GM23338 (cell line): ENCODE measurements at regions not wholly inside any gene's neighbourhood (a gene's known extent, or its start where the extent isn't known, plus 50 kb on each side); places are given as distances from the start of the nearest gene placed in this dataset.

Source experiments
- ATAC-seq: fragments of 200-7000 bp; cut with Tn5 transposase; 3 replicates; pipeline ENCODE4 v1.9.1; 2020
- DNase-seq: peaks from one replicate; pipeline ENCODE4 v3.0.0-alpha.2; 2015; ENCODE audit warnings: low spot score
- H2AFZ ChIP-seq: fragments of 200-600 bp; sonication (generic); 2 replicates; pipeline ENCODE4 v1.8.0; 2016; ENCODE audit warnings: antibody characterized with exemption, mild to moderate bottlenecking, moderate library complexity
- H3F3A ChIP-seq: fragments of 200-600 bp; sonication (generic); replicated peaks from 2 replicates; pipeline ENCODE4 v1.8.0; 2017; ENCODE audit warnings: antibody characterized with exemption, mixed run types, low read depth
- H3K27ac ChIP-seq: fragments of 200-600 bp; sonication (generic); 2 replicates; pipeline ENCODE4 v1.6.1; 2016; ENCODE audit warnings: low read depth
- H3K27me3 ChIP-seq: fragments of 200-600 bp; sonication (generic); 2 replicates; pipeline ENCODE4 v1.8.0; 2016; ENCODE audit warnings: mild to moderate bottlenecking, mixed run types, moderate library complexity; ENCODE audit not compliant: insufficient read depth
- H3K36me3 ChIP-seq: fragments of 200-600 bp; sonication (generic); 2 replicates; pipeline ENCODE4 v1.8.0; 2016; ENCODE audit warnings: mild to moderate bottlenecking; ENCODE audit not compliant: insufficient read depth
- H3K4me1 ChIP-seq: fragments of 200-600 bp; sonication (generic); 2 replicates; pipeline ENCODE4 v1.8.0; 2016; ENCODE audit warnings: mild to moderate bottlenecking, moderate library complexity; ENCODE audit not compliant: insufficient read depth
- H3K4me2 ChIP-seq: fragments of 200-600 bp; sonication (generic); 2 replicates; pipeline ENCODE4 v1.7.1; 2017; ENCODE audit warnings: mixed run types
- H3K4me3 ChIP-seq: fragments of 200-600 bp; sonication (generic); 2 replicates; pipeline ENCODE4 v1.6.1; 2016; ENCODE audit warnings: mixed run types
- H3K79me2 ChIP-seq: fragments of 200-600 bp; sonication (generic); replicated peaks from 2 replicates; pipeline ENCODE4 v1.8.0; 2017; ENCODE audit warnings: mild to moderate bottlenecking; ENCODE audit not compliant: insufficient read depth
- H3K9me2 ChIP-seq: fragments of 200-600 bp; sonication (generic); 2 replicates; pipeline ENCODE4 v1.8.0; 2017; ENCODE audit not compliant: insufficient read depth
- H4K20me1 ChIP-seq: fragments of 200-600 bp; sonication (generic); replicated peaks from 2 replicates; pipeline ENCODE4 v1.8.0; 2017; ENCODE audit warnings: mild to moderate bottlenecking; ENCODE audit not compliant: insufficient read depth
- H3K27ac Mint-ChIP-seq: 2 replicates; pipeline ENCODE4 v1.8.0; 2020; ENCODE audit warnings: inconsistent platforms, mild to moderate bottlenecking, moderate library complexity, mixed read lengths
- H3K27me3 Mint-ChIP-seq: 3 replicates; pipeline ENCODE4 v1.8.0; 2022; ENCODE audit warnings: low read depth, mild to moderate bottlenecking, moderate library complexity, mixed read lengths, inconsistent platforms; ENCODE audit not compliant: insufficient read depth, poor library complexity
- H3K36me3 Mint-ChIP-seq: 3 replicates; pipeline ENCODE4 v1.8.0; 2021; ENCODE audit warnings: low read depth, mild to moderate bottlenecking, inconsistent platforms, moderate library complexity, mixed read lengths
- H3K4me1 Mint-ChIP-seq: 3 replicates; pipeline ENCODE4 v1.8.0; 2020; ENCODE audit warnings: mild to moderate bottlenecking, inconsistent platforms, mixed read lengths
- H3K4me3 Mint-ChIP-seq: 3 replicates; pipeline ENCODE4 v1.8.0; 2021; ENCODE audit warnings: moderate library complexity, mild to moderate bottlenecking, inconsistent platforms, mixed read lengths
- H3K9me3 Mint-ChIP-seq: 3 replicates; pipeline ENCODE4 v1.8.0; 2020; ENCODE audit warnings: moderate library complexity, mild to moderate bottlenecking, inconsistent platforms, mixed read lengths
- CREB1 ChIP-seq: fragments of 250-450 bp; sonication (Bioruptor Pico); IDR thresholded peaks from 2 replicates; pipeline ENCODE4 v1.5.0; 2020; ENCODE audit warnings: low read depth, mild to moderate bottlenecking, moderate library complexity
- ETS1 ChIP-seq: IDR thresholded peaks from 2 replicates; pipeline ENCODE4 v1.6.1; 2016; ENCODE audit warnings: antibody characterized with exemption
- EZH2 ChIP-seq: fragments of 200-600 bp; sonication (generic); IDR thresholded peaks from one replicate; pipeline ENCODE4 v1.8.0; 2017; ENCODE audit warnings: antibody characterized with exemption, mild to moderate bottlenecking, low read depth; ENCODE audit not compliant: unreplicated experiment
- EZH2phosphoT487 ChIP-seq: fragments of 200-600 bp; sonication (generic); IDR thresholded peaks from one replicate; pipeline ENCODE4 v1.8.1; 2018; ENCODE audit warnings: antibody characterized with exemption; ENCODE audit not compliant: unreplicated experiment
- JUNB ChIP-seq: IDR thresholded peaks from one replicate; pipeline ENCODE4 v1.6.1; 2016; ENCODE audit warnings: antibody characterized with exemption; ENCODE audit not compliant: unreplicated experiment
- NANOG ChIP-seq: IDR thresholded peaks from 2 replicates; pipeline ENCODE4 v1.6.1; 2016; ENCODE audit warnings: antibody characterized with exemption, borderline replicate concordance
- POLR2AphosphoS5 ChIP-seq: IDR thresholded peaks from 2 replicates; pipeline ENCODE4 v1.6.1; 2016; ENCODE audit warnings: antibody characterized with exemption, low read depth
- STAT1 ChIP-seq: IDR thresholded peaks from one replicate; pipeline ENCODE4 v1.6.1; 2016; ENCODE audit warnings: antibody characterized with exemption; ENCODE audit not compliant: unreplicated experiment
- ZNF114 ChIP-seq: fragments of 250-450 bp; sonication (Bioruptor Pico); IDR thresholded peaks from 2 replicates; pipeline ENCODE4 v1.5.0; 2020; ENCODE audit warnings: mild to moderate bottlenecking, moderate library complexity
- ZNF331 ChIP-seq: fragments of 250-450 bp; sonication (Bioruptor Pico); IDR thresholded peaks from 2 replicates; pipeline ENCODE4 v1.5.0; 2020; ENCODE audit warnings: low read depth, mild to moderate bottlenecking, moderate library complexity
- TF ChIP-seq, protein P1 (sequence below): IDR thresholded peaks from one replicate; pipeline ENCODE4 v1.6.1; 2018; ENCODE audit warnings: antibody characterized with exemption; ENCODE audit not compliant: unreplicated experiment
- TF ChIP-seq, protein P2 (sequence below), 2 experiments: fragments of 200-600 bp in 1 of 2; sonication (generic) in 1 of 2; conservative IDR thresholded peaks; 2 replicates each; pipeline versions ENCODE4 v1.5.1 to v1.6.1; 2016 to 2017; ENCODE audit warnings: antibody characterized with exemption in 2 of 2, low read depth in 2 of 2, mild to moderate bottlenecking in 2 of 2, moderate library complexity in 1 of 2

- TF ChIP-seq ETS1 (no peak), EZH2 (no peak), STAT1 (no peak), EZH2phosphoT487 (no peak), POLR2AphosphoS5 (no peak), ZNF114 (no peak), ZNF331 (CRISPR knock-in tag) (no peak)
Measured at GRCh38 chr2:8413589-8414135, 268.2 kb upstream of the ID2 start (continued).

GRCh38 chr2:8414946-8415879 lies 266.6 kb upstream of the ID2 start:
- no peak overlapping the region for H3K4me2 ChIP-seq
- Mint-ChIP-seq H3K27ac (no peak overlapping the region), H3K36me3 (0 out of 3 replicates have a peak, but pooled peaks cover 3% of the 10 kb centered on the region), H3K27me3 (peaks cover 7% of the 10 kb centered on the region), H3K9me3 (no peaks in the 10 kb centered on the region), H3K4me3 (no peak overlapping the region), H3K4me1 (peaks cover 7% of the 10 kb centered on the region; the same call in 2 of the 3 replicates)
- H3K79me2 ChIP-seq = no peaks in the 10 kb centered on the region
- no peak overlapping the region for H3K27ac ChIP-seq
- H3K9me2 ChIP-seq = peaks cover 8% of the 10 kb centered on the region; the same call in 1 of the 2 replicates
- H3K36me3 ChIP-seq = no peaks in the 10 kb centered on the region
- H4K20me1 ChIP-seq = no peaks in the 10 kb centered on the region
- H3F3A ChIP-seq = no peaks in the 10 kb centered on the region
- ATAC-seq = no peak
- no peaks in the 10 kb centered on the region for H3K27me3 ChIP-seq
- no peak overlapping the region for H2AFZ ChIP-seq
- H3K4me3 ChIP-seq = no peak overlapping the region
- H3K4me1 ChIP-seq = no peaks in the 10 kb centered on the region
- no peak for DNase-seq
- TF ChIP-seq CREB1 (CRISPR knock-in tag) (no peak), JUNB (no peak), ZNF114 (no peak), EZH2 (no peak), EZH2phosphoT487 (no peak), NANOG (no peak), ETS1 (no peak), POLR2AphosphoS5 (no peak), STAT1 (no peak)
- TF ChIP-seq, protein P1, sequence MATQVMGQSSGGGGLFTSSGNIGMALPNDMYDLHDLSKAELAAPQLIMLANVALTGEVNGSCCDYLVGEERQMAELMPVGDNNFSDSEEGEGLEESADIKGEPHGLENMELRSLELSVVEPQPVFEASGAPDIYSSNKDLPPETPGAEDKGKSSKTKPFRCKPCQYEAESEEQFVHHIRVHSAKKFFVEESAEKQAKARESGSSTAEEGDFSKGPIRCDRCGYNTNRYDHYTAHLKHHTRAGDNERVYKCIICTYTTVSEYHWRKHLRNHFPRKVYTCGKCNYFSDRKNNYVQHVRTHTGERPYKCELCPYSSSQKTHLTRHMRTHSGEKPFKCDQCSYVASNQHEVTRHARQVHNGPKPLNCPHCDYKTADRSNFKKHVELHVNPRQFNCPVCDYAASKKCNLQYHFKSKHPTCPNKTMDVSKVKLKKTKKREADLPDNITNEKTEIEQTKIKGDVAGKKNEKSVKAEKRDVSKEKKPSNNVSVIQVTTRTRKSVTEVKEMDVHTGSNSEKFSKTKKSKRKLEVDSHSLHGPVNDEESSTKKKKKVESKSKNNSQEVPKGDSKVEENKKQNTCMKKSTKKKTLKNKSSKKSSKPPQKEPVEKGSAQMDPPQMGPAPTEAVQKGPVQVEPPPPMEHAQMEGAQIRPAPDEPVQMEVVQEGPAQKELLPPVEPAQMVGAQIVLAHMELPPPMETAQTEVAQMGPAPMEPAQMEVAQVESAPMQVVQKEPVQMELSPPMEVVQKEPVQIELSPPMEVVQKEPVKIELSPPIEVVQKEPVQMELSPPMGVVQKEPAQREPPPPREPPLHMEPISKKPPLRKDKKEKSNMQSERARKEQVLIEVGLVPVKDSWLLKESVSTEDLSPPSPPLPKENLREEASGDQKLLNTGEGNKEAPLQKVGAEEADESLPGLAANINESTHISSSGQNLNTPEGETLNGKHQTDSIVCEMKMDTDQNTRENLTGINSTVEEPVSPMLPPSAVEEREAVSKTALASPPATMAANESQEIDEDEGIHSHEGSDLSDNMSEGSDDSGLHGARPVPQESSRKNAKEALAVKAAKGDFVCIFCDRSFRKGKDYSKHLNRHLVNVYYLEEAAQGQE = no peak
- TF ChIP-seq, protein P2, sequence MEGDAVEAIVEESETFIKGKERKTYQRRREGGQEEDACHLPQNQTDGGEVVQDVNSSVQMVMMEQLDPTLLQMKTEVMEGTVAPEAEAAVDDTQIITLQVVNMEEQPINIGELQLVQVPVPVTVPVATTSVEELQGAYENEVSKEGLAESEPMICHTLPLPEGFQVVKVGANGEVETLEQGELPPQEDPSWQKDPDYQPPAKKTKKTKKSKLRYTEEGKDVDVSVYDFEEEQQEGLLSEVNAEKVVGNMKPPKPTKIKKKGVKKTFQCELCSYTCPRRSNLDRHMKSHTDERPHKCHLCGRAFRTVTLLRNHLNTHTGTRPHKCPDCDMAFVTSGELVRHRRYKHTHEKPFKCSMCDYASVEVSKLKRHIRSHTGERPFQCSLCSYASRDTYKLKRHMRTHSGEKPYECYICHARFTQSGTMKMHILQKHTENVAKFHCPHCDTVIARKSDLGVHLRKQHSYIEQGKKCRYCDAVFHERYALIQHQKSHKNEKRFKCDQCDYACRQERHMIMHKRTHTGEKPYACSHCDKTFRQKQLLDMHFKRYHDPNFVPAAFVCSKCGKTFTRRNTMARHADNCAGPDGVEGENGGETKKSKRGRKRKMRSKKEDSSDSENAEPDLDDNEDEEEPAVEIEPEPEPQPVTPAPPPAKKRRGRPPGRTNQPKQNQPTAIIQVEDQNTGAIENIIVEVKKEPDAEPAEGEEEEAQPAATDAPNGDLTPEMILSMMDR (conservative IDR thresholded peaks at IDR 0.05; ENCODE audit: low read depth in 2 of 2) = no peak
